SK-N-SH (cell line): ENCODE measurements at regions not wholly inside any gene's neighbourhood (a gene's known extent, or its start where the extent isn't known, plus 50 kb on each side); places are given as distances from the start of the nearest gene placed in this dataset.

Source experiments
- CTCF ChIA-PET: fragments of 300-600, 350-600 bp; formaldehyde crosslinking; extraction: SDS; loops from one replicate; lab custom pipeline; 2021; lab: Yijun Ruan, JAX
- POLR2A ChIA-PET: fragments of 350-600 bp; sonication (Branson Sonifier 250); formaldehyde crosslinking; extraction: SDS; loops from one replicate; lab custom pipeline; 2020; ENCODE audit warnings: antibody characterized with exemption, inconsistent platforms; lab: Yijun Ruan, JAX
- DNase-seq: peaks from one replicate; pipeline ENCODE4 v3.0.0; 2012
- H2AFZ ChIP-seq: fragments of 200-600 bp; sonication (generic); 2 replicates; pipeline ENCODE4 v1.8.1; 2016; ENCODE audit warnings: antibody characterized with exemption, mild to moderate bottlenecking, low read depth
- H3F3A ChIP-seq: fragments of 200-600 bp; sonication (generic); replicated peaks from 2 replicates; pipeline ENCODE3; 2016; ENCODE audit warnings: antibody characterized with exemption, mild to moderate bottlenecking; ENCODE audit not compliant: insufficient read depth
- H3K27ac ChIP-seq, 2 experiments: fragments of 200-500 bp in 1 of 2; fragments of 200-600 bp in 1 of 2; sonication (Bioruptor generic) in 1 of 2; sonication (generic), shearing (Covaris generic) in 1 of 2; 2 replicates each; pipeline versions ENCODE4 v1.5.1 to v1.6.1; 2014 to 2016; ENCODE audit warnings: low read depth in 2 of 2, inconsistent platforms in 1 of 2, low read length in 1 of 2, mild to moderate bottlenecking in 1 of 2, mixed read lengths in 1 of 2
- H3K27me3 ChIP-seq: fragments of 200-600 bp; sonication (generic), shearing (Covaris generic); 2 replicates; pipeline ENCODE4 v1.6.1; 2016; ENCODE audit warnings: mixed run types; ENCODE audit not compliant: insufficient read depth
- H3K36me3 ChIP-seq, 2 experiments: fragments of 200-500 bp in 1 of 2; fragments of 200-600 bp in 1 of 2; sonication (Bioruptor generic) in 1 of 2; sonication (generic) in 1 of 2; replicated peaks in 1 of 2; 2 replicates each; pipeline versions ENCODE3 to v1.5.1; 2014 to 2016; ENCODE audit warnings: low read length in 1 of 2, mild to moderate bottlenecking in 1 of 2; ENCODE audit not compliant: insufficient read depth in 2 of 2, control insufficient read depth in 1 of 2
- H3K4me1 ChIP-seq, 2 experiments: fragments of 200-500 bp in 1 of 2; fragments of 200-600 bp in 1 of 2; sonication (Bioruptor generic) in 1 of 2; sonication (generic), shearing (Covaris generic) in 1 of 2; 2 replicates each; pipeline versions ENCODE4 v1.5.1 to v1.6.1; 2014 to 2016; ENCODE audit warnings: low read depth in 1 of 2, low read length in 1 of 2, mixed run types in 1 of 2; ENCODE audit not compliant: insufficient read depth in 2 of 2, control insufficient read depth in 1 of 2
- H3K4me2 ChIP-seq: fragments of 200-600 bp; sonication (generic), shearing (Covaris generic); 2 replicates; pipeline ENCODE4 v1.6.1; 2017; ENCODE audit warnings: mixed run types
- H3K4me3 ChIP-seq, 2 experiments: fragments of 200-500 bp in 1 of 2; fragments of 200-600 bp in 1 of 2; sonication (Bioruptor generic) in 1 of 2; sonication (generic), shearing (Covaris generic) in 1 of 2; 2 replicates each; pipeline versions ENCODE4 v1.5.1 to v1.8.1; 2014 to 2016; ENCODE audit warnings: low read depth in 2 of 2, inconsistent platforms in 1 of 2, low read length in 1 of 2, mild to moderate bottlenecking in 1 of 2, mixed read lengths in 1 of 2, moderate library complexity in 1 of 2
- H3K79me2 ChIP-seq: fragments of 200-600 bp; sonication (generic); 2 replicates; pipeline ENCODE4 v1.8.1; 2017; ENCODE audit warnings: mild to moderate bottlenecking; ENCODE audit not compliant: insufficient read depth
- H3K9ac ChIP-seq: fragments of 200-600 bp; sonication (generic); 2 replicates; pipeline ENCODE4 v1.6.1; 2017; ENCODE audit warnings: mixed run types
- H3K9me2 ChIP-seq: fragments of 200-600 bp; sonication (generic); 2 replicates; pipeline ENCODE4 v1.6.1; 2017; ENCODE audit warnings: mixed run types
- H3K9me3 ChIP-seq: fragments of 200-600 bp; sonication (generic); 2 replicates; pipeline ENCODE4 v1.6.1; 2017; ENCODE audit warnings: mixed run types, mild to moderate bottlenecking, moderate library complexity
- H4K20me1 ChIP-seq: fragments of 200-600 bp; sonication (generic); 2 replicates; pipeline ENCODE4 v1.6.1; 2017; ENCODE audit warnings: mild to moderate bottlenecking, mixed run types; ENCODE audit not compliant: insufficient read depth
- CHD2 ChIP-seq: fragments of 150-350 bp; IDR thresholded peaks from 2 replicates; pipeline ENCODE4 v1.6.1; 2018; ENCODE audit warnings: low read length; ENCODE audit not compliant: partially characterized antibody
- EP300 ChIP-seq, 2 experiments: IDR thresholded peaks; 2 replicates each; pipeline versions ENCODE4 v1.4.0 to v1.6.1; 2012; ENCODE audit warnings: borderline replicate concordance in 1 of 2, low read depth in 1 of 2, low read length in 1 of 2
- EZH2phosphoT487 ChIP-seq: fragments of 200-600 bp; sonication (generic); IDR thresholded peaks from 2 replicates; pipeline ENCODE4 v1.6.1; 2017; ENCODE audit warnings: low read depth, mixed run types, mild to moderate bottlenecking, antibody characterized with exemption, moderate library complexity, borderline replicate concordance
- FOXJ3 ChIP-seq: sonication (generic); formaldehyde crosslinking; IDR thresholded peaks from 2 replicates; pipeline ENCODE4 v1.5.1; 2020; ENCODE audit warnings: mild to moderate bottlenecking, missing genetic modification reagents
- GABPA ChIP-seq: IDR thresholded peaks from 2 replicates; pipeline ENCODE4 v1.4.0; 2012; ENCODE audit warnings: low read depth, mild to moderate bottlenecking
- MEF2A ChIP-seq: IDR thresholded peaks from 2 replicates; pipeline ENCODE4 v1.4.0; 2012; ENCODE audit warnings: low read depth, borderline replicate concordance
- MXI1 ChIP-seq: IDR thresholded peaks from 2 replicates; pipeline ENCODE4 v1.6.1; 2012; ENCODE audit warnings: mild to moderate bottlenecking, low read depth, low read length, improper control_type of control experiment
- NFIC ChIP-seq: IDR thresholded peaks from 2 replicates; pipeline ENCODE4 v1.4.0; 2012; ENCODE audit warnings: borderline replicate concordance
- POLR2AphosphoS5 ChIP-seq: IDR thresholded peaks from 2 replicates; pipeline ENCODE4 v1.6.1; 2012; ENCODE audit warnings: low read depth, low read length
- RAD21 ChIP-seq: IDR thresholded peaks from 2 replicates; pipeline ENCODE4 v1.6.1; 2012; ENCODE audit warnings: mild to moderate bottlenecking, low read length
- REST ChIP-seq: IDR thresholded peaks from 2 replicates; pipeline ENCODE4 v1.6.1; 2012; ENCODE audit warnings: mild to moderate bottlenecking, low read depth, low read length, moderate library complexity
- RFX5 ChIP-seq: IDR thresholded peaks from 2 replicates; pipeline ENCODE4 v1.6.1; 2012; ENCODE audit warnings: mild to moderate bottlenecking, improper control_type of control experiment, low read length
- SIN3A ChIP-seq: IDR thresholded peaks from 2 replicates; pipeline ENCODE4 v1.6.1; 2012; ENCODE audit warnings: low read depth, mild to moderate bottlenecking, low read length, moderate library complexity, borderline replicate concordance
- USF1 ChIP-seq: IDR thresholded peaks from 2 replicates; pipeline ENCODE4 v1.4.0; 2012; ENCODE audit warnings: low read depth, borderline replicate concordance
- USF2 ChIP-seq: fragments of 150-350 bp; IDR thresholded peaks from 2 replicates; pipeline ENCODE4 v1.6.1; 2017; ENCODE audit warnings: antibody characterized with exemption, low read length, low read depth, borderline replicate concordance
- YY1 ChIP-seq: IDR thresholded peaks from 2 replicates; pipeline ENCODE4 v1.4.0; 2012; ENCODE audit warnings: low read depth, mild to moderate bottlenecking
- WGBS: methylation state at CpG from one replicate; pipeline ENCODE4 v1.1.6; 2017; ENCODE audit warnings: low lambda C conversion rate; 5-methylcytosine and 5-hydroxymethylcytosine counted together

GRCh38 chr2:77604953-77605929, 83.1 kb upstream of the LRRTM4 start:
- Histone ChIP-seq H3K27ac (no peak overlapping the region), H3K36me3 (no peaks in the 10 kb centered on the region), H3F3A (no peaks in the 10 kb centered on the region), H3K9ac (no peak overlapping the region), H3K4me1 (no peaks in the 10 kb centered on the region), H4K20me1 (no peaks in the 10 kb centered on the region), H3K9me3 (no peaks in the 10 kb centered on the region), H3K79me2 (no peaks in the 10 kb centered on the region), H3K4me2 (no peak overlapping the region), H3K27me3 (no peaks in the 10 kb centered on the region), H3K9me2 (no peaks in the 10 kb centered on the region), H2AFZ (no peak overlapping the region), H3K4me3 (no peak overlapping the region)
- TF ChIP-seq CHD2 (no peak), GABPA (no peak), RAD21 (no peak), REST (no peak), EP300 (IDR thresholded peaks at IDR 0.05; ENCODE audit: borderline replicate concordance in 1 of 2, low read depth in 1 of 2, low read length in 1 of 2) (no peak), POLR2AphosphoS5 (no peak), YY1 (no peak), USF1 (no peak), RFX5 (no peak)
- CTCF ChIA-PET: no interaction called here
- DNase-seq: no peak
- POLR2A ChIA-PET: no interaction called here
- 48% methylated on average over 3 of the region's 3 CpGs for WGBS

- ChIA-PET CTCF (no interaction called here), POLR2A (no interaction called here)
- Histone ChIP-seq H3K9ac (no peak overlapping the region), H3K27me3 (no peaks in the 10 kb centered on the region), H3K36me3 (no peaks in the 10 kb centered on the region), H4K20me1 (no peaks in the 10 kb centered on the region), H3K9me2 (no peaks in the 10 kb centered on the region), H3K9me3 (no peaks in the 10 kb centered on the region), H3K4me1 (no peaks in the 10 kb centered on the region), H3K4me3 (no peak overlapping the region), H3F3A (no peaks in the 10 kb centered on the region), H2AFZ (no peak overlapping the region), H3K4me2 (no peak overlapping the region), H3K79me2 (no peaks in the 10 kb centered on the region), H3K27ac (no peak overlapping the region)
- no peak for DNase-seq
- TF ChIP-seq RFX5: no peak
- TF ChIP-seq SIN3A: no peak
- TF ChIP-seq NFIC: no peak
- no peak for TF ChIP-seq EP300 (IDR thresholded peaks at IDR 0.05; ENCODE audit: borderline replicate concordance in 1 of 2, low read depth in 1 of 2, low read length in 1 of 2)
- TF ChIP-seq MXI1: no peak
- TF ChIP-seq CHD2: no peak
- TF ChIP-seq FOXJ3 (CRISPR knock-in tag): no peak
- TF ChIP-seq MEF2A: no peak
- no peak for TF ChIP-seq USF2
- no peak for TF ChIP-seq EZH2phosphoT487
- TF ChIP-seq REST: no peak
Measured at GRCh38 chr2:77608510-77608909, 86.3 kb upstream of the LRRTM4 start.
